ENCODE measurements at regions not wholly inside any gene's neighbourhood (a gene's known extent, or its start where the extent isn't known, plus 50 kb on each side); places are given as distances from the start of the nearest gene placed in this dataset.

DNA sequence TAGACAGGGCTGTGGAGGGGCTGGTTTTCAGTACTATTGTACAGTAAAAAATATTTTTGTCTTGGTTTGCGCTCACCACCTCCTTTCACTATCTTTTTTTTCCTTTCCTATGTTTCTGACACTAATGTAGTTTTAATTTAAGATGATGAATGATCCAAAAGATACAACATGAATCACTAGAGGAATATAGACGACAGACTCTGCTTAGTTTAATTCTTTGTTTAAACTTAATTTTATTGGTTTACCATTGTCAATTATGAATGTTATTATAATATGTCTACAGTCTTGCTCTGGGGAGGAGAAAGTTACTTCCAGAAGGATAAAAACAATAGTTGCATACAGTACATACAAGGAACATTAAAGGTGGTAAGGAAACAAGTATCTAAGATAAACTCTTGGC is 682.4 kb upstream of the ADGRL4 start:
- DNase-seq: no peak

DNA sequence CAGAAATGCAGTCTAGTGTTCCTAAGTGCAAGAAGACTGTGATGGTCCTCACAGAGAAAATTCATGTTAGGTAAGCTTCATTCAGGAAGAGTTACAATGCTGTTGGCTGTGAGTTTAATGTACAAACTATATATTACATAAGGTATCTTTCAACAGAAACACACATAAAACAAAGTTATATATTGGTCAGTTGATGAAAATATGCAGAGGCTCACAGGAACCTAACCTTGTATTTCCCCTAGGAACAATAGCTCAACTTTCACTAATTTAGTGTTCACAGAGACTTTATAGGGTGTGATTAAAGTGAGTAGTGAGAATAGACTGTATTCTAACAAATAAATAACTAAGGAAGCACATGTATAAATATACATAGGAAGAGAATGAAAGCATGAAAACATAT is 676.9 kb upstream of the ADGRL4 start:
- no peak for DNase-seq

DNA sequence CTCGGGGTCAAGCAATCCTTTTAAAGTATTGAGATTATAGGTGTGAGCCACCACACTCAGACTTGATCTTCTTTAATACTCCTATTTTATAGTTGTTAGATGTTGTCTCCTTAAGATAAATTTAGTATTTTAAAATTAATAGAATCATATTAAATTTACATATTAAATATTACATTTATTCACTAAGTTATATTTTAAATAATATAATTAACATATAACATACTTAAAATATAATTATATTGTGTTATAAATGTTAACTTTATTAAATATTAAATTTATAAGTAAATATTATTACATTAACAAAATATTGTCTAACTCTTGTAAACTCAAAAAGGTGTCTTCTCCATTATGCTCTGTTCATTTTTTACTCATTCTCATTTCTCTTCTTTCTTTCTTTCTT is 675.9 kb upstream of the ADGRL4 start:
- no peak for DNase-seq

DNA sequence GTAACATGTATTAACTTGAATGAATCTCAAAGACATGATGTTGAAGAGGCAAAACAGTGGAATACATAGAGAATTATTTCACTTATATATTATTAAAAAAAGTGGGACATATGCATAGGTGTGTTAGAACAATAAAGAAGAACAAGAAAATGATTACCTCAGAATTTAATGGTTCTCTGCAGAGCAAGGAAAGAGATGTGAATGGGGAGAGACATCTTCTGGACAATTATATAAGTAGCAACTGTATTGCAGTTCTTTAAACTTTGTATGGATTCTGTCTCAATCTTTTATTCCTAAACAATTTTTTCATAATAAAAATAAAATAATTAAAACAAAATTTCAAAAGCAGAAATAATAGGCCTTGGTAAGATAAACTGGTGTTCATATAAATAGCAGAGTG is 674.9 kb upstream of the ADGRL4 start:
- DNase-seq: no peak

DNA sequence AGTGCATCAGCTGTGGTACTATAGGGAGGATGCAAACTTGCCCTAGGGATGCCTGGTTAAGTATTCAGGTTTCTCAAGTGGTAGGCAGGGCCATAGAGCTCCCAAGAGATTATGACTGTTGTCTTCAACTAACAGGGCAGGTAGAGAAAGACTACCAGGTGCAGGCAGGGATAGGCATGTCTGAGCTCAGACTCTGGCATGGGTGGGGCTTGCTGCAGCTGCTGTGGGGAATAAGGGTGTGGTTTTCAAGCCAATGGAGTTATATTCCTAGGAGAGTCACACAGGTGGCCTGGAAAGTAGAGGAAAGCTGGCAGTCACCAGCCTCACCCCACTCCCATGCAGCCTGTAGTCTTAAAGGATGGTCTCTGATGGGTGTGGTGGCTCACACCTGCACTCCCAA is 673.4 kb upstream of the ADGRL4 start:
- DNase-seq: no peak

DNA sequence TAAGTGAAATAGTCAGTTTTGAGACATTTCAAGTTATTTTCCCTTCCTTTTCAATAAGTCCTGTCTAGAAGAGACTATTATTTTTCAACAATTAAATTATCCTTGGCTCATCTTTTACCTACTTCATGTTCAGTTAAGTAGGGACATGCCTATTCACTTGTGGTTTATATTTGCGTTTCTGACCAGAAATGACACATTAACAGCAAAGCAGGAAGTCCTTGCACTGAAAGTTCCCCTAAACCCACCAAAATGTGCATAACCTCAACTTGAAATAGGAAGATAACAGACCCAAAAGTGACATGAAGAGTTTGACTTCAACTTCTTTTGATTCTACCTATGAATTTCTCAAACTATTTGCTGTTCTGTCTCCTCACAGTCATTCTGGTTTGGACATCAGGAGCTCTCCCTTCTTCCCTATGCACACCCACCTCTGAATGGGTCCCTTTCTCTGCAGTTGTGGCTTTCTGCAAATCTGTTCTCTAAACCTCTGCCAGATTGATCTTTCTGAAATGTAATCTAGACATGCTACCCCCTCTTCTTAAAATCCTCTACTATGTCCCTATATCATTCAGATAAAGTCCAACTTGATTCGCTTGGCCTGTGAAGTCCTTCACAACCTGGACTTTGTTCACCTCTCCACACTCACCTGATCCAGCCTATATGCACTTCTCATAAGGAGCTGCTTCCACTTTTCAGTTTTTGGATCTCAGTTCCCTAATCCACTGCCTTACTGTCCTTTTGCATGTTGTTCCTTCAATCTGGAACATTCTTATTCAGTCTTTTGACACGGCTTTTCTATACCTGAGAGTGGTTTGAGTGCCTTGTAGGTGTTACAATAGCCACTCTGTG is 661.5 kb upstream of the ADGRL4 start:
- no peak for DNase-seq

DNA sequence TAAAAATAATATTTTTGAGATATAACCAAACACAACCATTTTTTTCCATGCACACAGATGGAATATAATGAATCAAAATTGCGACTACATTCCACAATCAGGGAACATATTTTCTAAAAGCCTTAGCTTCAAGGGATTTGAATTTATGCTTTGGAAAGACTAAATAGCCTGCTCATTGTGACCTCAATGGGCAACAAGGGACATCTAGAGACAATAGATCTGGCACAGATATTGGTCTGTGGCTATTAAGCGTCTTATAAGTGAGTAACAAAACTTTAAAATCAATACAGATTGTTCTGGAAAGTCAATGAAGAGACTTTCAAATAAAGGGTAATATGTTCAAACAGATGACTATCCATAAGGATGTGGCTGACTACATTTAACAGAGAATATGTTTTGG is 660.6 kb upstream of the ADGRL4 start:
- DNase-seq: no peak

DNA sequence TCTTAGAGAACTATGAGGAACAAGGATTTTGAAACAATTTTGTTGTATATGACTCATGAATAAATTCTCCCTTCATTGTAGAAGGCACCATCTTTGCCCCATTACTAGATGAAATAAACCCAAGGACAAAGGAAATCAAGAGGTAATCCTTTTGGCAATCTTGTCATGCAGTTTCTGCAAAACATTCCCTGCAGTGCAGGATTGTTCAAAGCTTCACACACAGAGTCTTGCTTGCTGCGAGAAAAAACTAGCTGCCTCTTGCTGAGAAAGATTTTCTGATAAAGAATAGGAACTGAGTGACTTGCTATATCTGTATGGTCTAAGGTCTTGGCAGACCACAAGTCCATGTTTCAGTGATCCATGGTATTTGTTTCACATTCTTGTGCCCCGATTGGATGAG is 657.4 kb upstream of the ADGRL4 start:
- DNase-seq: no peak

DNA sequence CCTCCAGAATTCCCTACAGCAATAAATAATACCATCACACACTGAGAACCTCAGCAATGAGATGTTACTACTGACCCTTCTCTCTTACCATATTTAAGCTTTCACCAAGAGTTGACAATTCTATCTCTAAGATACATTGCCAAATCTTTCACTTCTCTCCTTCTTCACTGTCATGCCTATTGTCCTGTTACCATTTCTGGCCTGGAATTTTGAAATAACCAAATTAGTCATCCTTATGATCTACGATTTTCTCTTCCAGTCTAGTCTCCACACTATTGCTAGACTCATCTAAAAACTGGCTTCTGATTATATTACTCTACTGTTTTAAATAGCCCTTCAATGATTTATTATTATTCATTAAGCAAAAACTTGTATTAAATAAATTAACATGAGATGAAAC is 656.1 kb upstream of the ADGRL4 start:
- DNase-seq: no peak

DNA sequence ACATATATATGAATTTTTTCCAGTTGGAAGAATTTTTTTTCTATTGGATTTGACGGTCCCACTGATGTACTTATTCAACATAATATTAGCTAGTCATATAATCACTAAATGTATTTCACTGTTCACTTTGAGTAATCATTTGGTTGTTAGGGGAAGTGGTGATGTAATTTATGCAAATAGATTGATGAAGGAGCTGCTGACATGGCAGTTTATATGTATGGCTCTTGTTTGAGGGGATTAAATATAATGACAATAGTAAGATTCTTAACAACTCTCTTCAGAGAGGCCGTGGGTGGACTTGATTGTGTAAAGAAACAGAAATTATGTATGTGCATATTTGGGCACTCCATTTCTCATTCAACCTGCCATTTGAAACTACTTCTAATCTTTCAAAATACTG is 653.6 kb upstream of the ADGRL4 start:
- DNase-seq: no peak

DNA sequence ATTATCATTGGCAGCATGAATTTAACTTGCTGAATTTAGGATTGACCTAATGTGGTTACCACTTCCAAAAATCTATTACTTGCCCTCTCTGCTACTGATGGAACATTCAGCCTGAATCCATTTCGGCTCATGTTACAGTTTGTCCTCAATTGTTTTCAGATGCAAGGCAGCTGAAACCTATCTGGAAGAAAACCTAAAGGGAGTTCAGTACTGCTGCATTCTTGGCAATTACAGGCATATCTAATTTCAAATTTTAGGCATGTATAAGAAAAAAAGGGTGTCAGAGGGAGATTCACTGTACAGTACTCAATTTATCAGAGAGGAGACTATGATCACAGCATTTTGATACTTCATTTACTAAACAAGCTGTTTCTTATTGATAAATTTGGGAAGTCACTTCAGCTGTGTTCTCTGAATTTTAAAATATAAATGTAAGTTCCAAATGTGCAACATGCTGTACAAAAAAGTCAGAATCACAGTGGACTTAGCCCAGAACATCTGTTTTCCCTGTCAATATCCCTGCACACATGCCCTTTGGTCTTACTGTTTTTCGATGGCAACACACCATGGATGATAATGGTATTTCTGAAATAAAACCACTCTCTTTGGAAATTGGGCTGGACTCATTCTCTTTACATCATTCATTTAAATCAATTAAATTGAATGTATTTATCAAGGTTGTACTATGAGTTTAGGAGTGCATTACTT is 651.6 kb upstream of the ADGRL4 start:
- no peak for DNase-seq

DNA sequence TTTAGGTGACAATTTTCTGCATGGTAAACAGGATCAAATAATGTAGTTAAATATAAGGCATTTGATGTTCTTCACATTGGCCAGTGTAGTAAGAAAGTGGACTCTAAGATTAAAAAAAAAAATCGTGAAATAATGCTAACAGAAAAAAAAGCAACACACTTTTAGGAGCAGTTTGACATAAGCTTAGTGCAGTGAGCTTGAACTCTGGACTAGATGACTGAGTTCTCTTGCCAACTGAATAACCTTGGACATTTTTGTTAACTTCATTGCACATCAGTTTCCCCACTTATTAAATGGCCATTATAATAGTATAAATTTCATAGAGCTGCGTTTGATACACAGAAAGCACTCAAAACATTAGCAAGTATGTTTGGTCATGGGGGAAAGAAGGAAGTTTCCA is 649.3 kb upstream of the ADGRL4 start:
- DNase-seq: no peak

DNA sequence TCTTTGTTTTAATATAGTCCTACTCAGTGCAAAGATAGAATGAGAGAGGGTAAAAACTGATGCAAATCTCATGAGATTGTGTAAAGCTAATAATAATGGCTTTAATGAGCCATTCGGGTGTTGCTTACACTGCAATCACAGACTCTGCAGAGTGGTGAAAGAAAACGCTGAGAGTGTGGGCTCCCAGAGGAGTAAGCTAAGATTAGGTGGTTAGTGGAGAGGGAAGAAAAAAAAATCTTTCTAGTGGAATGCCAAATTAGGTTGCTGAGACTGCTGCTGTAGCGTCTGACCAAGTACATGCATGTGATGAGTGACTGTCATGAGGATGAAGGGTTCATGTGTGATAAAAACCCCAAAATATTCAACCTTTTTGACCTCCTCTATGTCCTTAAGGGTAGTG is 645.9 kb upstream of the ADGRL4 start:
- no peak for DNase-seq

DNA sequence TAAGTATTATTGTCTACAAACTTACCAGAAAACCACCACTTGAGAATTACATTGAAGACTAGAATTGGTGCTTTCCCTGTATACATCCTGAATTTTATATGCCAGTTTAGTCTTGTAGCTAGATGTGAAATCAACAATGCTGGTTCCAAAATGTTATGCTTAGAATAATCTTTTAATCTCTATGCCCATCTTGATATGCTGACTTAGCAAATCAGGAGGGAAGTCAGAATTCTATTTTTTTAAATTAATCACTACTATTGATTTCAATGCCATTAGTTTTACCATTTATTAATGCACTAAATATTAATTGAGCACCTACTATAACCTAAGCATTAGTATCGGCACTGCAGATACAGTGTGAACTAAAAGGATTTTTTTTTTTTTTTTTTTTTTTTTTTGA is 641.6 kb upstream of the ADGRL4 start:
- no peak for DNase-seq

DNA sequence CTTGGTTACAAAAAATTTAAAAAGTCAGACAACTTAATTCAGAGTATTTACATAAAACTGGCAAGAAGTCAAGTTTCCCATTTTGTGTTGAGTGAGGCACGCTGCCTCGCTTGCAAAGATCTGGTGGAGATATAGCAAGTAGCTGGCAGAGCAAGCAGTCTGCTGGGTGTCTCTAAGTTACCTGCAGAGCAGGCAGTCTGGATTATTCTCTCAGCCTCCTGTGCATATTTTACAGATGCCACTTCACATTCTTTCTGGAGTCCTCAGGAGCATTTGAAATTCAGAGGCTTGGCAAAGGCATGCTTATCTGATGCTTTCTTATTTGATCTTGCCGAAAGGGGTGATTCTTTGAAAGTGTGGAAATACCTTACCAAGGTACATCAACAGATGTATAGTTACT is 640.4 kb upstream of the ADGRL4 start:
- no peak for DNase-seq

DNA sequence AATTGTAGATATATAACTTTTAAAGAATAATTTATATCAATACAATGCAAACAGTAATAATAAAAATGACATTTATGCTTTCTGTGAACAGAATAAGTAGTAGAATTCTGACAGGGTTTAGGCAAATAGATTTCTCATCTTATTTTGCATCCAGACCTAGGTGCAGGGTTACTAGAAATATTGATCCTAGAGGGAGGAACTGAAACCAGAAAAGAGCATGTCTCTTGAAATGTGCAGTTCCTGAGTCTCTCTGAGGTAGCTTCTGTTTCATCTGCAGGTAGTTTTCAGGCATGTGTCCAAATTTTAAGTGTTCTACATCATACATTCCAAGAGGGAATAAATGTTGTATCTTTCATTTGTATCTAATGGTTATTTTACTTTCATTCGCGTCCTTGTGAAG is 631.9 kb upstream of the ADGRL4 start:
- no peak for DNase-seq

DNA sequence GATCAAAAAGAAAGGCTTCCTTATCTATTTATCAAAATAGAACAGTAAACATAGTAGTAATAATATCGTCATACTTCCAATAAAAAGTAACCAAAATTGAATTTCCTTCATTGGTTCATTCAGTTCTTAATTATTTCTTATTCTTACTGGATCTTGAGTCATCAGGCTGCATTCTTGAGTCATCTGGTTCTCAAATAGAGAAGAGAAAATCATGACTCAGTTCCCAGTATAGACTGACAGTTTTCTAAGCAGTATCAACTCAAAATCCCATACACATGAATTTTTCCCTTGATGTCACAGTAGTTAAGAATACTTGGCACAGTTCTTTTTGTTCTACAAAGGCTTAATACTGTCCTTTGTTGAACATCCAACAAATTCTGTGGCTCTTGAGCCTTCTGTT is 626.9 kb upstream of the ADGRL4 start:
- DNase-seq: no peak

DNA sequence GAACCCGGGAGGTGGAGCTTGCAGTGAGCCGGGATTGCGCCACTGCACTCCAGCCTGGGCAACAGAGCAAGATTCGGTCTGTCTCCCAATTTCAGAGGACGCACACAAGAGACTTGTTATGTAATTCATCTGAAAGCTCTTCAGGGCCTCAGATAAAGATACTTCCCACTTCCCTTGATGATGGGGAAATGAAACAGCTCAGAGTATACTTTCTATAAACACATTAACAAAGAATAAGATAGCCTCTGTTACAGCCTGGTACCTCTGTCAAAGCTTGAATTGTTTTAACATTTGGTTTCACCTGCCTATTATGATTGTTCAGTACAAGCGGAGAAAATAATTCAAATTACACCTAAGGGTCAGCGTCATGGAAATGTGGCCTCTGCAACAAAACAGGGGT is 622.9 kb upstream of the ADGRL4 start:
- DNase-seq: no peak

DNA sequence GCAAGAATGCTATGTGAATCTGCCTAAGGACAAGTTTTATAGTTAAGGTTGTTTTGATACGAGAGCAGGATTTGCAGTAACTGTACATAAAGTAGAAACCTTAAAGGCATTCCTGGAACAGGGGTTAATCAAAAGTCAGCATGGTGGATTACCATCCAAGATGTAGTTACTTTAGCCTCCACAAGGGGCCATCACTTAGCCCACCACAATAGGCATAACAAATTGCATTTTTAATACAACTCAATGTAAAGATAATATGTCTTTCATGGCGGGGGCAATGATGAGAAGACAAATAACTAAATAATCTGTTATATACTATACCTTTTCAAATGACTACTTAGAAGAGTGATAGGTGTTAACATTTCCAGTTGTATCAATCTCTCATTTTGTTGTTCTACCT is 611.2 kb upstream of the ADGRL4 start:
- no peak for DNase-seq

DNA sequence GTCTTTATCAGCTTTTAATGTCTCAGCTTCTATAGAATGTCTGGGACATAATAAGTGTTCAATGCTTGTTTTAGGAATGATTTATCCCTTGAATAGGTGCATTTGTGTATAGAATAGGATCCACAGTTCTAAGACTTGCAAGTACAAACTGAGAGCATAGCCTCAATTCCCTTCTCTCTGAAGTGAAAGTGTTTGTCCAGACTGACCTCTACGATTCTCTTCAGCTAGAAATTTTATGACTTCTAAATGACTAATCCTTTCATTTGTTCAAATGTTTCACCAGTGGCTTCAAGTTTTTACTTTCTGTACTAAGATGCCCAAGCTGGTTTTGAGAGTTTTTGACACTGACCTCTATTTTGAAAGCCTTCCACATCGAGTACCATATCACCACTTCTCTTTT is 608.2 kb upstream of the ADGRL4 start:
- no peak for DNase-seq

DNA sequence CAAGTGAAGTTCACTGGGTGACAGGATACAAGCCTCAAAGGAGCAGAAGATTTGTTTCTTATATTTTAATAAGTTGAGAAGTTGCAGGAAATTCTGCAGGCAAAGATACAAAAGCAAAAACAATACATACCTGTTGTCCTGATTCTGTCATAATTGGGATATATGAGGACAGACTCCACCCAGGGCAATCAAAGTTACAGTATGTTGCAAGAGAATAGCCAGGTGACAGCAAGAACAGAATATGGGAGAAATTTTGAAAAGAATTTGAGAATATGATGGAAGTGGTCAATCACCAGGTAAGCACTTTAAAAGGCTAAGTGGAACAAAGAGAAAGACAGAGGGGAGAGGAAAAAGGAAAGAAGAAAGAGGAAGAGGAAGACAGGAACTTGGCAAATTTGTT is 607.6 kb upstream of the ADGRL4 start:
- DNase-seq: no peak

DNA sequence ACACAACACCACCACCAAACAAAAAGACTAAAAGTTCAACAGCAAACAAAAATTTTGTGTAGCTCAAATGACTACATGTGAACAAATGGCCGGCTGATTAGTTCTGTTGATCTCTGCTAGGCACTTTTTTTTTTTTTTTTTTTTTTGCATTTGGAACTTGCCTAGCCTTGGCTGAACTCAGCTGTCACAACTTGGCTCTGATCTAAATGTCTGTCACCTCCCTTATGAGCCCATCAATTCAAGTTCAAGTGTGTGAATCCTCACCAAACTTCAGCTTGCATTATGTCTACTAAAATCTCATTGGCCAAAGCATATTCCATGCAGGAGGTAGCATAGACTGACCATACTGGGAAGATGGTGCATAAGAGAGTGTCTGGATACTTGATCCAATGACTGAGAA is 606.5 kb upstream of the ADGRL4 start:
- DNase-seq: no peak

DNA sequence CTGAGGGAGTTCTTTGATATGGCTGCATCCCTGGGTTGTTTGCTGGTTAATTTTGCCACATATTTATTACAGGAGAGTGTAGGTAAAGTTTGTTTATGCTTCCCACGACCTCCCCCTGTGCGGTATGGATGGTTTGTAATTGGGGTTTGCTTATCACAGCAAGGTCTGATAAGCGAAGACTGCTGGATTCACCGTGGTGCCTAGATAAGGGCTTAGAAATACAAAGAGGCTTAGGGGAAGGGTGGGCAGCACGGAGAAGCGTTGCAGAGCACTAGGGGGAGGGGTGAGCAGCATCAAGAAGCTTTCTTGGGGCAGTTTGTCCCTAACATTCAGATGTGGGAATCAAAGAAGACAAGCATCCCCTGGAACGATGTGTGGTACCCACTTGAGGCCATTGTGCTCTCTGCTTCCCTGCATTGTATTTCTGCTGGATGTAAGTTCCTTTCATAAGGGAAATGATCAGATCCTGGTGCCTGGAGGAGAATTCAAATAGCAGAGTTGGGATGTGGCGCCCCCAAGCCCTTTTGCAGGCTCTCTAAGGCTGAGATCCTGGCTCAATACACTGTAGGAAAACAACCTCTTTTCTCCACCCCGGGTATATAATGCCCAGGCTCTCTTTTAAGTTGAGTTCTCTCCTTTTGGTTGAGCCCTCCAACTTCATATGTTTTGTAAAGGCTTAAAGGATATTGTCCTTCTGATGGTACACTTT is 598.1 kb upstream of the ADGRL4 start:
- DNase-seq: no peak

DNA sequence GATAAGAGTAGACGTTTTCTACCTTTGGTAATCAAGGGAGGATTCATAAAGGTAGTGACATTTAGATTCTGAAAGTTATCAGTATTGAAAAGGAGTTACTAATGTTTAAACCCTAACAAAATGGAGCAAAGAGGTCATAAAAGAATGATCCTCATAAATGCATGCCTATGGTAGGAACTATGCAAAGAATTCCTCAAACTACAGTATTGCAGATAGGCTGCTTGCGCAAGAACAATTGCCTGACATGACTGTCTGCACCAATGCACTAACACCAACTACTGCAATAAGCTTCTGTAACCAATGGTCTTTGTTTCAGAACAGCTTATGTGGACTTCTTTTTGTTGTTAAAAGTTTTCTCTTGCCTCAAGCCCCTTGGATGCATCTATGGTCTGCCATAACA is 597.3 kb upstream of the ADGRL4 start:
- no peak for DNase-seq

Measured in NCI-H1694 (cell line).